ENCODE measurements at regions not wholly inside any gene's neighbourhood (a gene's known extent, or its start where the extent isn't known, plus 50 kb on each side); places are given as distances from the start of the nearest gene placed in this dataset.

DNA sequence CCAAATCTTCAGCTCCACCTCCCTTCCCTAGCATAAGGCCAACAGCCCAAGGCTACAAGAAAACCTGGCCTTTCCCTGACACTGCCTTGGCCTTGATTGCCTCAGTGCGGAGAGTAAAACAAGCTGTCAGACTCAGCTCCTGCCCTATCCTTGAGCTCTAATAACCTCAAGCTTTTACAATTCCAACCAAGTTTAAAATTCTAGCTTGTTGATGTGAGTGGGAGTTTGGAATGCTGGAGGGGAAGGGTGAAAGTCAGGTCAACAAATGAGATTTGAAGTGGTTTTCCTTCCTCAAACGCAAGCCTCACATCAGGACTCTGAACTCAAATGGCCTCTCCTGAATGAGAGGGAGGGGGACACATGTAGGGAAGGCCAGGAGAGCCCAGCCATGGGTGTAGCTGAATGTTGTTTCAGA lies 197.0 kb upstream of the VLDLR start:
- no peak for TF ChIP-seq CTCF (conservative IDR thresholded peaks at IDR 0.05; ENCODE audit: low read depth in 2 of 2)
- TF ChIP-seq EZH2 (IDR thresholded peaks at IDR 0.05; ENCODE audit: low read depth, unreplicated experiment) = no peak
- no peak for TF ChIP-seq EZH2phosphoT487 (IDR thresholded peaks at IDR 0.05; ENCODE audit: unreplicated experiment)
- TF ChIP-seq POLR2AphosphoS5 (IDR thresholded peaks at IDR 0.05; ENCODE audit: low read depth) = no peak
- TF ChIP-seq REST (IDR thresholded peaks at IDR 0.05; ENCODE audit: unreplicated experiment) = no peak
- TF ChIP-seq CREB1 (CRISPR knock-in tag; IDR thresholded peaks at IDR 0.05; ENCODE audit: low read depth) = no peak
- TF ChIP-seq NANOG (IDR thresholded peaks at IDR 0.05; ENCODE audit: borderline replicate concordance) = no peak
- TF ChIP-seq ETS1 (IDR thresholded peaks at IDR 0.05) = no peak
- no peak for TF ChIP-seq ZNF462 (CRISPR knock-in tag; IDR thresholded peaks at IDR 0.05)
- TF ChIP-seq ZNF331 (CRISPR knock-in tag; IDR thresholded peaks at IDR 0.05; ENCODE audit: low read depth) = no peak
- TF ChIP-seq STAT1 (IDR thresholded peaks at IDR 0.05; ENCODE audit: unreplicated experiment) = no peak
- TF ChIP-seq JUNB (IDR thresholded peaks at IDR 0.05; ENCODE audit: unreplicated experiment) = no peak
